Upper lobe of left lung (tissue), 6 donors: ENCODE measurements at regions not wholly inside any gene's neighbourhood (a gene's known extent, or its start where the extent isn't known, plus 50 kb on each side); places are given as distances from the start of the nearest gene placed in this dataset.
"Not testable (repeated sequence)": the region's sequence is repeated elsewhere in the genome, so short reads cannot be mapped to it uniquely, and the experiment has no call there.

Experiments
- ATAC-seq, 2 donors: fragments of 200-7000 bp; cut with Tn5 transposase; one replicate each; pipeline ENCODE4 v1.9.1; 2022; ENCODE audit warnings: mild to moderate bottlenecking in 2 of 2, moderate library complexity in 2 of 2; ENCODE audit not compliant: low FRiP score in 2 of 2
- DNase-seq, 2 donors: peaks; one replicate each; pipeline ENCODE4 v3.0.0-alpha.2; 2019 to 2020
- H3K27ac ChIP-seq, 4 donors: fragments of 200-600 bp; sonication (generic); one replicate each; pipeline ENCODE4 v1.5.1; 2016 to 2019
- H3K27me3 ChIP-seq, 4 donors: fragments of 200-600 bp; sonication (generic); one replicate each; pipeline ENCODE4 v1.5.1; 2017 to 2019
- H3K36me3 ChIP-seq, 4 donors: fragments of 200-600 bp; sonication (generic); one replicate each; pipeline ENCODE4 v1.5.1; 2016 to 2019
- H3K4me1 ChIP-seq, 4 donors: fragments of 200-600 bp; sonication (generic); one replicate each; pipeline ENCODE4 v1.5.1; 2018 to 2019
- H3K4me3 ChIP-seq, 4 donors: fragments of 200-600 bp; sonication (generic); one replicate each; pipeline ENCODE4 v1.5.1; 2017 to 2019; ENCODE audit warnings: mild to moderate bottlenecking in 2 of 4, moderate library complexity in 1 of 4
- H3K9me3 ChIP-seq, 4 donors: fragments of 200-600 bp; sonication (generic); one replicate each; pipeline ENCODE4 v1.5.1; 2018 to 2019
- CTCF ChIP-seq, 6 experiments: fragments of 450-650 bp in 4 of 6; fragments of 200-600 bp in 2 of 6; sonication (generic) in 2 of 6; IDR thresholded peaks; one replicate each; pipeline ENCODE4 v1.5.1; 2016 to 2019; ENCODE audit warnings: antibody characterized with exemption in 6 of 6
- EP300 ChIP-seq, 4 donors: sonication (generic); formaldehyde crosslinking; IDR thresholded peaks; one replicate each; pipeline ENCODE4 v1.5.1; 2017; ENCODE audit warnings: antibody characterized with exemption in 4 of 4, control low read depth in 2 of 4
- POLR2A ChIP-seq, 4 donors: fragments of 450-650 bp; IDR thresholded peaks; one replicate each; pipeline ENCODE4 v1.5.1; 2016 to 2017; ENCODE audit warnings: antibody characterized with exemption in 4 of 4, mild to moderate bottlenecking in 2 of 4
- POLR2AphosphoS5 ChIP-seq, 2 donors: sonication (generic); formaldehyde crosslinking; IDR thresholded peaks; one replicate each; pipeline ENCODE4 v1.5.1; 2017; ENCODE audit warnings: antibody characterized with exemption in 2 of 2
- WGBS, 2 donors: methylation state at CpG; one replicate each; pipeline ENCODE4 v1.1.5; 2017 to 2018; 5-methylcytosine and 5-hydroxymethylcytosine counted together
- donor health status: DM: no; HTN: no; CAD: no; lungs with moderate emphysema.
- donor health status: DM: no; HTN: yes; CAD: no; lungs with severe emphysema.

GRCh38 chr12:28781671-28782652, 367.1 kb upstream of the FAR2 start:
- no peak for TF ChIP-seq CTCF (IDR thresholded peaks at IDR 0.05)
- TF ChIP-seq POLR2AphosphoS5 (IDR thresholded peaks at IDR 0.05): peak in 1 of 2 donors; percentile 30
- TF ChIP-seq EP300 (IDR thresholded peaks at IDR 0.05): peak in 1 of 4 donors; percentile 36
- TF ChIP-seq POLR2A (IDR thresholded peaks at IDR 0.05): no peak
- Histone ChIP-seq H3K9me3 (no peaks in the 10 kb centered on the region), H3K4me1 (peaks cover 0 to 2% (median 0%) of the 10 kb centered on the region in 4 donors), H3K36me3 (no peaks in the 10 kb centered on the region), H3K27me3 (no peaks in the 10 kb centered on the region), H3K4me3 (no peak overlapping the region), H3K27ac (peak overlapping the region in 3 of 4 donors; percentile 56 to 68 (median 56))
- 59 to 60% methylated on average over 10 of the region's 10 CpGs for WGBS, 2 donors
- ATAC-seq: no peak
- DNase-seq: no peak

GRCh38 chr12:28782812-28783211, 366.3 kb upstream of the FAR2 start:
- ATAC-seq (no peak), DNase-seq (no peak)
- Histone ChIP-seq H3K27me3 (no peaks in the 10 kb centered on the region), H3K4me1 (peaks cover 0 to 2% (median 0%) of the 10 kb centered on the region in 4 donors), H3K9me3 (no peaks in the 10 kb centered on the region), H3K4me3 (no peak overlapping the region), H3K27ac (no peak overlapping the region), H3K36me3 (no peaks in the 10 kb centered on the region)
- WGBS, 2 donors: 83 to 90% methylated on average over 1 of the region's 1 CpG
- TF ChIP-seq POLR2A (IDR thresholded peaks at IDR 0.05) (no peak), POLR2AphosphoS5 (IDR thresholded peaks at IDR 0.05) (no peak), CTCF (IDR thresholded peaks at IDR 0.05) (no peak), EP300 (IDR thresholded peaks at IDR 0.05) (no peak)

GRCh38 chr12:28787151-28787550, 361.9 kb upstream of the FAR2 start:
- Histone ChIP-seq H3K36me3 (no peaks in the 10 kb centered on the region), H3K27me3 (no peaks in the 10 kb centered on the region), H3K27ac (no peak overlapping the region), H3K4me1 (no peaks in the 10 kb centered on the region), H3K9me3 (no peaks in the 10 kb centered on the region), H3K4me3 (no peak overlapping the region)
- no peak for TF ChIP-seq CTCF (IDR thresholded peaks at IDR 0.05)
- TF ChIP-seq POLR2AphosphoS5 (IDR thresholded peaks at IDR 0.05): no peak
- no peak for DNase-seq
- 84 to 91% methylated on average over 2 of the region's 2 CpGs for WGBS, 2 donors
- no peak for ATAC-seq

- not testable (repeated sequence) for H3K4me3 ChIP-seq, DNase-seq, H3K36me3 ChIP-seq, H3K9me3 ChIP-seq, H3K27me3 ChIP-seq, H3K27ac ChIP-seq, ATAC-seq, H3K4me1 ChIP-seq
Measured at GRCh38 chr12:28788256-28788655, 360.8 kb upstream of the FAR2 start.

- Histone ChIP-seq H3K27me3 (no peaks in the 10 kb centered on the region), H3K36me3 (no peaks in the 10 kb centered on the region), H3K9me3 (no peaks in the 10 kb centered on the region), H3K4me3 (no peak overlapping the region), H3K27ac (no peak overlapping the region), H3K4me1 (no peaks in the 10 kb centered on the region)
- ATAC-seq (no peak), DNase-seq (no peak)
- TF ChIP-seq POLR2A (IDR thresholded peaks at IDR 0.05) (no peak), EP300 (IDR thresholded peaks at IDR 0.05) (no peak), POLR2AphosphoS5 (IDR thresholded peaks at IDR 0.05) (no peak), CTCF (IDR thresholded peaks at IDR 0.05) (no peak)
- WGBS, 2 donors: 77 to 79% methylated on average over 3 of the region's 3 CpGs
Measured at GRCh38 chr12:28793581-28794151, 355.4 kb upstream of the FAR2 start.
